GM13977 (cell line): ENCODE measurements at regions not wholly inside any gene's neighbourhood (a gene's known extent, or its start where the extent isn't known, plus 50 kb on each side); places are given as distances from the start of the nearest gene placed in this dataset.

ENCODE experiments used
- DNase-seq: peaks from one replicate; pipeline ENCODE4 v3.0.0; 2012; ENCODE audit warnings: low spot score
- CTCF ChIP-seq: IDR thresholded peaks from 2 replicates; pipeline ENCODE4 v1.5.1; 2012; ENCODE audit warnings: mild to moderate bottlenecking, control low read depth; ENCODE audit not compliant: insufficient read depth; ENCODE audit errors: extremely low read depth, missing control alignments
- in situ Hi-C: fragments of 300-500 bp; cut with MboI; formaldehyde crosslinking; loops from one replicate; pipeline ENCODE4 v1.12.0; 2022; ENCODE audit warnings: low sequenced_read_pairs, low pct_unique_long_range_greater_than_20kb, mixed read lengths, inconsistent platforms; ENCODE audit not compliant: unreplicated experiment

GRCh38 chr5:54679686-54680085 is 162.1 kb downstream of the SNX18 start:
- in situ Hi-C loops: no loop called here
- no peak for DNase-seq
- no peak for TF ChIP-seq CTCF

- no peak for DNase-seq
- TF ChIP-seq CTCF: no peak
- in situ Hi-C loops: no loop called here
Measured at GRCh38 chr5:54678737-54679136, 161.2 kb downstream of the SNX18 start.

DNA sequence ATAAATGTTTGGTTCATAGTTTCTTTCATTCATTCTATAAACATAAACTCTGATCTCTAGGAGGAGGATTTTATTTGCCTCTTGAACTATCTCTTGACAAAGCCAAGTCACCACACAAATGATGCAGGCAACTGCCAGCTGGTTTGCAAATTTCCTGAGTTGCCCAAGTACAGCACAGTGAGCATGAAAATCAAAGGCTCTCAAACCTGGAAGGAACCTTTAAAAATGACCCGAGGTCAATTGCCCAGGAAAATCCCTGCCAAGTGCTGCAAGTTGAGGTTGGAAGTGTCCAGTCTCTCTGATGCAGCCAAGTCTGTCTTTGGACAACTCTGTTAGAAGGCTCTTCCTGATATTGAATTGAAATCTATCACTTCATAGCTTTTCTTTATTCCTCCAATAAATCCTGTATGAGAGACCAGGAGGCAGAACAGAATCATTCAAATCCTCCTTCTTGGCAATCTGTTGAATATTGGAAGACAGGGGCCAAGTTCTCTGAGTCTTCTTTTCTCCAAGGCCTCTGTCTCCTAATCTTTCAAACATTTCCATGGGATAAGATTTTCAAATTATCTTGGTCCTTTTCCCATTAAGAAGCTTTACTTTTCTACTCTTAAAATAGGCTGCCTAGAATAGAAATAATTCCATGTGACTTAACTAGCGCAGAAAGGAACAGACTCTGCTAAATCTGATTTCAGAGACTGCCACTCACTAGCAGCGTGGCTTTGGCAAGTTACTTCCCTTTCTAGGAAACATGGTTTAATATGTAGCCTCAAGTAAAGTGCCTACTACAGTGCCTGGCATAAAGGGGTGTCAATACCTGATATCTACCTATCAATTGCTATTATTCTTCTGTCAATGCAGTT is 159.2 kb downstream of the SNX18 start:
- in situ Hi-C loops: no loop called here
- DNase-seq: no peak
- no peak for TF ChIP-seq CTCF

GRCh38 chr5:54673523-54674225 is 156.1 kb downstream of the SNX18 start:
- TF ChIP-seq CTCF: no peak
- no peak for DNase-seq
- in situ Hi-C loops: no loop called here

- DNase-seq: no peak
- no peak for TF ChIP-seq CTCF
- in situ Hi-C loops: no loop called here
Measured at GRCh38 chr5:54672871-54673270, 155.3 kb downstream of the SNX18 start.

- in situ Hi-C loops: no loop called here
- no peak for DNase-seq
- no peak for TF ChIP-seq CTCF
Measured at GRCh38 chr5:54671681-54672080, 154.1 kb downstream of the SNX18 start.
